ENCODE measurements at regions not wholly inside any gene's neighbourhood (a gene's known extent, or its start where the extent isn't known, plus 50 kb on each side); places are given as distances from the start of the nearest gene placed in this dataset.
"Not testable (repeated sequence)": the region's sequence is repeated elsewhere in the genome, so short reads cannot be mapped to it uniquely, and the experiment has no call there.

- FAIRE-seq (no peak), DNase-seq (ENCODE audit: low read depth, low spot score) (no peak)
- H3K9ac ChIP-seq (replicated peaks; ENCODE audit: extremely low read depth, insufficient read depth, low read length): no peak overlapping the region
- no peaks in the 10 kb centered on the region for H3K9me1 ChIP-seq (replicated peaks; ENCODE audit: control insufficient read depth, extremely low read depth, insufficient read depth, low read length)
- no peaks in the 10 kb centered on the region for H3K9me3 ChIP-seq (replicated peaks; ENCODE audit: control insufficient read depth, insufficient read depth, low read length)
- H3K4me2 ChIP-seq (ENCODE audit: insufficient read depth, low read length): no peak overlapping the region
- H3K4me1 ChIP-seq (ENCODE audit: control insufficient read depth, extremely low read depth, insufficient read depth, low read length): peaks cover 6% of the 10 kb centered on the region
- intact Hi-C loops (cut with micrococcal nuclease) (no loop called here), dilution Hi-C loops (cut with MboI; ENCODE audit: extremely low pct_ligation_motif_present, low sequenced_read_pairs) (no loop called here)
- BruUV-seq (replicated peaks): no TSS peak
- H4K20me1 ChIP-seq (replicated peaks; ENCODE audit: control insufficient read depth, extremely low read depth, insufficient read depth, low read length): no peaks in the 10 kb centered on the region
- no peaks in the 10 kb centered on the region for H3K36me3 ChIP-seq (ENCODE audit: control insufficient read depth in 2 of 2, extremely low read depth in 1 of 2, insufficient read depth in 2 of 2, low read length in 2 of 2)
- H3K27ac ChIP-seq (ENCODE audit: insufficient read depth, low read depth, low read length): no peak overlapping the region
- H3K79me2 ChIP-seq (ENCODE audit: control insufficient read depth, insufficient read depth, low read length): no peaks in the 10 kb centered on the region
- TF ChIP-seq POLR2AphosphoS5 (IDR thresholded peaks at IDR 0.05; ENCODE audit: insufficient read depth, low read depth, low read length): no peak
- CTCF ChIA-PET: interaction anchor here (1.1 to 1.3 kb wide), 2 partner anchors 8 to 1299 kb away, joined by 3 read pairs; no protein-coding TSS in a partner anchor
- POLR2A ChIA-PET: no interaction called here
- H2AFZ ChIP-seq (ENCODE audit: low read depth, low read length): no peak overlapping the region
- no peaks in the 10 kb centered on the region for H3K27me3 ChIP-seq (ENCODE audit: control insufficient read depth in 2 of 2, insufficient read depth in 2 of 2, low read length in 2 of 2)
- H3K4me3 ChIP-seq (replicated peaks in 1 of 3; ENCODE audit: insufficient read depth in 1 of 3, low read depth in 1 of 3, low read length in 3 of 3): no peak overlapping the region
Measured at GRCh38 chr22:44645531-44645930, 56.5 kb upstream of the PRR5 start.

DNA sequence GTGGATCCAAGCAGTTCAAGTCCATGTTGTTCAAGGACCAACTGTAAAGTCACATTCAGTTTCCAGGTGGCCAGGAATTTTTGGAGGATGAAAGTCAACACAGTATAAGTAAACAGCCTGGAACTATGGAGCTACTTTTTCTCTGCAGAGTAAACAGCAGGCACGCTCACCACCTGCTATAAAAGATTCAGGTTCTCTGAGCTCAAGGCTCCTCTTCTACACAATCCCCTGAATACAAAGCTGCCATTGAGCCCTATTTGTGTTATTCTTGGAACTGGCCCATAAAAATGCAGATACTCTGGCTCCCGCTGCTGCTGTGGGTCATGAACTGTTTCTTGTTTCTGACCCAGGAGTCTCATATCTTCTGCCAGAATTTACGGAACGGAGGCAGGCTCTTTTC, 56.9 kb upstream of the PRR5 start:
- no peak overlapping the region for H3K4me3 ChIP-seq (replicated peaks in 1 of 3; ENCODE audit: insufficient read depth in 1 of 3, low read depth in 1 of 3, low read length in 3 of 3)

GRCh38 chr22:44643526-44644101, 58.4 kb upstream of the PRR5 start:
- dilution Hi-C loops (cut with MboI; ENCODE audit: extremely low pct_ligation_motif_present, low sequenced_read_pairs); H3K4me3 ChIP-seq (replicated peaks in 1 of 3; ENCODE audit: insufficient read depth in 1 of 3, low read depth in 1 of 3, low read length in 3 of 3); H3K27me3 ChIP-seq (ENCODE audit: control insufficient read depth in 2 of 2, insufficient read depth in 2 of 2, low read length in 2 of 2); H3K79me2 ChIP-seq (ENCODE audit: control insufficient read depth, insufficient read depth, low read length); POLR2A ChIA-PET; H3K9ac ChIP-seq (replicated peaks; ENCODE audit: extremely low read depth, insufficient read depth, low read length); H3K4me1 ChIP-seq (ENCODE audit: control insufficient read depth, extremely low read depth, insufficient read depth, low read length); H2AFZ ChIP-seq (ENCODE audit: low read depth, low read length); H3K9me3 ChIP-seq (replicated peaks; ENCODE audit: control insufficient read depth, insufficient read depth, low read length); FAIRE-seq; H4K20me1 ChIP-seq (replicated peaks; ENCODE audit: control insufficient read depth, extremely low read depth, insufficient read depth, low read length); BruUV-seq (replicated peaks); H3K9me1 ChIP-seq (replicated peaks; ENCODE audit: control insufficient read depth, extremely low read depth, insufficient read depth, low read length); DNase-seq (ENCODE audit: low read depth, low spot score); H3K4me2 ChIP-seq (ENCODE audit: insufficient read depth, low read length); H3K36me3 ChIP-seq (ENCODE audit: control insufficient read depth in 2 of 2, extremely low read depth in 1 of 2, insufficient read depth in 2 of 2, low read length in 2 of 2); intact Hi-C loops (cut with micrococcal nuclease); H3K27ac ChIP-seq (ENCODE audit: insufficient read depth, low read depth, low read length): not testable (repeated sequence)
- CTCF ChIA-PET: interaction anchor here (1.1 to 2.3 kb wide), 3 partner anchors 41 to 759 kb away, joined by 4 to 9 read pairs (median 4); no protein-coding TSS in a partner anchor

More for the DNA sequence above, 56.9 kb upstream of the PRR5 start:
- ChIA-PET POLR2A (no interaction called here), CTCF (interaction anchor here (1.1 to 1.3 kb wide), 2 partner anchors 9 to 1299 kb away, joined by 3 read pairs; no protein-coding TSS in a partner anchor)
- no peak overlapping the region for H3K9ac ChIP-seq (replicated peaks; ENCODE audit: extremely low read depth, insufficient read depth, low read length)
- H3K9me3 ChIP-seq (replicated peaks; ENCODE audit: control insufficient read depth, insufficient read depth, low read length): no peaks in the 10 kb centered on the region
- FAIRE-seq (no peak), DNase-seq (ENCODE audit: low read depth, low spot score) (no peak)
- H3K4me2 ChIP-seq (ENCODE audit: insufficient read depth, low read length): no peak overlapping the region
- H3K4me1 ChIP-seq (ENCODE audit: control insufficient read depth, extremely low read depth, insufficient read depth, low read length): peaks cover 6% of the 10 kb centered on the region
- H4K20me1 ChIP-seq (replicated peaks; ENCODE audit: control insufficient read depth, extremely low read depth, insufficient read depth, low read length): no peaks in the 10 kb centered on the region
- intact Hi-C loops (cut with micrococcal nuclease): no loop called here
- dilution Hi-C loops (cut with MboI; ENCODE audit: extremely low pct_ligation_motif_present, low sequenced_read_pairs): no loop called here
- no peak for TF ChIP-seq POLR2AphosphoS5 (IDR thresholded peaks at IDR 0.05; ENCODE audit: insufficient read depth, low read depth, low read length)
- no peak for TF ChIP-seq JUN (IDR thresholded peaks at IDR 0.05; ENCODE audit: borderline replicate concordance, insufficient read depth, insufficient read length, low read depth)
- no peak for TF ChIP-seq MYC (IDR thresholded peaks at IDR 0.05; ENCODE audit: low read depth, low read length)
- TF ChIP-seq, protein P1, sequence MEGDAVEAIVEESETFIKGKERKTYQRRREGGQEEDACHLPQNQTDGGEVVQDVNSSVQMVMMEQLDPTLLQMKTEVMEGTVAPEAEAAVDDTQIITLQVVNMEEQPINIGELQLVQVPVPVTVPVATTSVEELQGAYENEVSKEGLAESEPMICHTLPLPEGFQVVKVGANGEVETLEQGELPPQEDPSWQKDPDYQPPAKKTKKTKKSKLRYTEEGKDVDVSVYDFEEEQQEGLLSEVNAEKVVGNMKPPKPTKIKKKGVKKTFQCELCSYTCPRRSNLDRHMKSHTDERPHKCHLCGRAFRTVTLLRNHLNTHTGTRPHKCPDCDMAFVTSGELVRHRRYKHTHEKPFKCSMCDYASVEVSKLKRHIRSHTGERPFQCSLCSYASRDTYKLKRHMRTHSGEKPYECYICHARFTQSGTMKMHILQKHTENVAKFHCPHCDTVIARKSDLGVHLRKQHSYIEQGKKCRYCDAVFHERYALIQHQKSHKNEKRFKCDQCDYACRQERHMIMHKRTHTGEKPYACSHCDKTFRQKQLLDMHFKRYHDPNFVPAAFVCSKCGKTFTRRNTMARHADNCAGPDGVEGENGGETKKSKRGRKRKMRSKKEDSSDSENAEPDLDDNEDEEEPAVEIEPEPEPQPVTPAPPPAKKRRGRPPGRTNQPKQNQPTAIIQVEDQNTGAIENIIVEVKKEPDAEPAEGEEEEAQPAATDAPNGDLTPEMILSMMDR (IDR thresholded peaks at IDR 0.05; ENCODE audit: extremely low read depth in 1 of 2, insufficient read depth in 1 of 2, low read depth in 1 of 2, low read length in 2 of 2): no peak
- no peak for TF ChIP-seq GATA2 (IDR thresholded peaks at IDR 0.05; ENCODE audit: insufficient read depth, insufficient read length, low read depth, low read length)
- no peak for TF ChIP-seq POLR2A (IDR thresholded peaks at IDR 0.05; ENCODE audit: low read depth, low read length)
- no peak for TF ChIP-seq EZH2 (IDR thresholded peaks at IDR 0.05; ENCODE audit: borderline replicate concordance, low read depth, low read length, severe bottlenecking)
- no peak for TF ChIP-seq FOS (IDR thresholded peaks at IDR 0.05; ENCODE audit: borderline replicate concordance, insufficient read depth, low read length)
- TF ChIP-seq, protein P2, sequence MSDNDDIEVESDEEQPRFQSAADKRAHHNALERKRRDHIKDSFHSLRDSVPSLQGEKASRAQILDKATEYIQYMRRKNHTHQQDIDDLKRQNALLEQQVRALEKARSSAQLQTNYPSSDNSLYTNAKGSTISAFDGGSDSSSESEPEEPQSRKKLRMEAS (IDR thresholded peaks at IDR 0.05; ENCODE audit: insufficient read depth, insufficient read length): no peak
- BruUV-seq (replicated peaks): no TSS peak
- H3K27ac ChIP-seq (ENCODE audit: insufficient read depth, low read depth, low read length): no peak overlapping the region
- no peak overlapping the region for H2AFZ ChIP-seq (ENCODE audit: low read depth, low read length)
- H3K36me3 ChIP-seq (ENCODE audit: control insufficient read depth in 2 of 2, extremely low read depth in 1 of 2, insufficient read depth in 2 of 2, low read length in 2 of 2): no peaks in the 10 kb centered on the region
- H3K79me2 ChIP-seq (ENCODE audit: control insufficient read depth, insufficient read depth, low read length): no peaks in the 10 kb centered on the region
- H3K9me1 ChIP-seq (replicated peaks; ENCODE audit: control insufficient read depth, extremely low read depth, insufficient read depth, low read length): no peaks in the 10 kb centered on the region
- H3K27me3 ChIP-seq (ENCODE audit: control insufficient read depth in 2 of 2, insufficient read depth in 2 of 2, low read length in 2 of 2): no peaks in the 10 kb centered on the region

Data from endothelial cell of umbilical vein (primary cell).